AG04450 (cell line): ENCODE measurements at regions not wholly inside any gene's neighbourhood (a gene's known extent, or its start where the extent isn't known, plus 50 kb on each side); places are given as distances from the start of the nearest gene placed in this dataset.

Experiments
- CTCF ChIA-PET: fragments of 300-600, 350-600 bp; formaldehyde crosslinking; extraction: SDS; loops from one replicate; lab custom pipeline; 2022; ENCODE audit warnings: antibody characterized with exemption, inconsistent platforms; lab: Charles Lee
- POLR2A ChIA-PET: fragments of 350-600 bp; formaldehyde crosslinking; extraction: SDS; loops from one replicate; lab custom pipeline; 2021; ENCODE audit warnings: antibody characterized with exemption, inconsistent platforms; lab: Yijun Ruan, JAX
- DNase-seq: peaks from one replicate; pipeline ENCODE4 v3.0.0-alpha.2; 2011; ENCODE audit warnings: low read depth, low spot score
- H3K27ac ChIP-seq: one replicate; pipeline ENCODE4 v1.5.1; 2012; ENCODE audit warnings: low read depth, low read length, control low read depth
- H3K27me3 ChIP-seq: one replicate; pipeline ENCODE4 v1.6.0; 2012; ENCODE audit warnings: low read length; ENCODE audit not compliant: control insufficient read depth, insufficient read depth
- H3K4me3 ChIP-seq: 2 replicates; pipeline ENCODE4 v1.5.1; 2011; ENCODE audit warnings: mild to moderate bottlenecking, low read depth, low read length, control low read depth
- H3K9me3 ChIP-seq: 2 replicates; pipeline ENCODE4 v1.5.1; 2012; ENCODE audit warnings: low read length; ENCODE audit not compliant: control insufficient read depth, insufficient read depth
- TF ChIP-seq, protein P1 (sequence below): IDR thresholded peaks from 2 replicates; pipeline ENCODE4 v1.5.1; 2011; ENCODE audit warnings: low read depth, low read length, control low read depth, inconsistent platforms

DNA sequence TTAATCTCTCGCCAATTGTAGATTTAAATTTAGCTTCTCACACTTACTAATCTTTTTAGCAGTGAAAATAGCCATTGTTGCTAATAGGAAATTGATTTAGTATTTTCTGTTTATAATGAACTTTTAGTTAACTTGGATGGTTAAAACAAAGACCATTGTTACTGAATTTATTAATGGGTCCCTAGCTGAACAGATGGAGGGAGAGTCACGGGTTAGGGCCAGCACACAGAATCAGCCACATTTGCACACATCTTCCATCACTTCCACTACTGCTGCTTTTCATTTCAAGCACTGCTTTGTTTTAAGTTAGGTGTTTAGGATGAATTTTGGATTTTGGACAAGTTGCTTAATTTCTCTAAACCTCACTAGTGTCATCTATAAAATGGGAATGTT lies 125.9 kb upstream of the ADAMTSL1 start:
- CTCF ChIA-PET: interaction anchor here (1.1 kb wide), 2 partner anchors 21 to 90 kb away, joined by 3 to 4 read pairs; no protein-coding TSS in a partner anchor
- no peak overlapping the region for H3K27ac ChIP-seq
- no peaks in the 10 kb centered on the region for H3K27me3 ChIP-seq
- POLR2A ChIA-PET: no interaction called here
- TF ChIP-seq, protein P1, sequence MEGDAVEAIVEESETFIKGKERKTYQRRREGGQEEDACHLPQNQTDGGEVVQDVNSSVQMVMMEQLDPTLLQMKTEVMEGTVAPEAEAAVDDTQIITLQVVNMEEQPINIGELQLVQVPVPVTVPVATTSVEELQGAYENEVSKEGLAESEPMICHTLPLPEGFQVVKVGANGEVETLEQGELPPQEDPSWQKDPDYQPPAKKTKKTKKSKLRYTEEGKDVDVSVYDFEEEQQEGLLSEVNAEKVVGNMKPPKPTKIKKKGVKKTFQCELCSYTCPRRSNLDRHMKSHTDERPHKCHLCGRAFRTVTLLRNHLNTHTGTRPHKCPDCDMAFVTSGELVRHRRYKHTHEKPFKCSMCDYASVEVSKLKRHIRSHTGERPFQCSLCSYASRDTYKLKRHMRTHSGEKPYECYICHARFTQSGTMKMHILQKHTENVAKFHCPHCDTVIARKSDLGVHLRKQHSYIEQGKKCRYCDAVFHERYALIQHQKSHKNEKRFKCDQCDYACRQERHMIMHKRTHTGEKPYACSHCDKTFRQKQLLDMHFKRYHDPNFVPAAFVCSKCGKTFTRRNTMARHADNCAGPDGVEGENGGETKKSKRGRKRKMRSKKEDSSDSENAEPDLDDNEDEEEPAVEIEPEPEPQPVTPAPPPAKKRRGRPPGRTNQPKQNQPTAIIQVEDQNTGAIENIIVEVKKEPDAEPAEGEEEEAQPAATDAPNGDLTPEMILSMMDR: no peak
- DNase-seq: no peak
- no peak overlapping the region for H3K4me3 ChIP-seq
- H3K9me3 ChIP-seq: no peaks in the 10 kb centered on the region

DNA sequence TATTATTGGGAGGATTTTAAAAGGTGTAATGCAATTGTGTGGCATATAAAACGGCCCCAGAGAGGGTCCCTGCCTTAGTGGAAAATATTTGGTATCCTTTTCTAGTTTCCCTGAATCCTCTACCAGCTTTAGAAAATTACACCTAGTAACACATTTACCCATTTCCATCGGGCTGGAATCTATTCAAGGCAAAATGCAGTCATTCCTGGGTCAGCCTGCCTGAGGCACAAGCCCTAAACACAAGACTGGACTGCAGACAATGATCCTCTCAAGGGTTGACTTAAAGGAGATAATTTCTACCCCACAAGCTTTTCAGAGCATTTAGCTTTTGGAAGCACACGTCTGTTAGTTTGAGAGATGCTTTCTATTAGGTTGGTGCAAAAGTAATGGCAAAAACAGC lies 124.4 kb upstream of the ADAMTSL1 start:
- H3K4me3 ChIP-seq: no peak overlapping the region
- TF ChIP-seq, protein P1: no peak
- H3K27me3 ChIP-seq: no peaks in the 10 kb centered on the region
- no peaks in the 10 kb centered on the region for H3K9me3 ChIP-seq
- no peak for DNase-seq
- no peak overlapping the region for H3K27ac ChIP-seq
- POLR2A ChIA-PET: no interaction called here
- CTCF ChIA-PET: no interaction called here

DNA sequence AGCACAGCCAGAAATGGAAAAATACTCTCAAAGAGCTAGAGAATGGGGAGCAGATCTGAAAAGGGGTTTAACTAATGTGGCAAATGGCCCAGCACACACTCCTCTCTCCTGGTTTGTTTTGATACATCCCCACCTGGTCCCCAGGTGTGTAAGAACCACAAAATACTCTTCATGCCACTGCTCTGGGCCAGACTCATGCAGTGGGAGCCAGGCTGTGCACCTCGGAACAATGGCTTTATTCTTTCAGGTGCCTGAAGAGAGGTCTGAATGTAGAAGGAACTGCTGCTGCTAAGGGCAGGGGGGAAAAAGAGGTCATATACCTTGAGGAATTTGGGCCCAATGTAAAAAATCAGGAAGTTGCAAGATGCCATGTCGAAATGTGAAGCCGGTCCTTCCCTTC lies 123.9 kb upstream of the ADAMTSL1 start:
- no peak overlapping the region for H3K4me3 ChIP-seq
- CTCF ChIA-PET: no interaction called here
- no peak overlapping the region for H3K27ac ChIP-seq
- POLR2A ChIA-PET: no interaction called here
- H3K27me3 ChIP-seq: no peaks in the 10 kb centered on the region
- H3K9me3 ChIP-seq: no peaks in the 10 kb centered on the region
- TF ChIP-seq, protein P1: no peak
- DNase-seq: no peak

DNA sequence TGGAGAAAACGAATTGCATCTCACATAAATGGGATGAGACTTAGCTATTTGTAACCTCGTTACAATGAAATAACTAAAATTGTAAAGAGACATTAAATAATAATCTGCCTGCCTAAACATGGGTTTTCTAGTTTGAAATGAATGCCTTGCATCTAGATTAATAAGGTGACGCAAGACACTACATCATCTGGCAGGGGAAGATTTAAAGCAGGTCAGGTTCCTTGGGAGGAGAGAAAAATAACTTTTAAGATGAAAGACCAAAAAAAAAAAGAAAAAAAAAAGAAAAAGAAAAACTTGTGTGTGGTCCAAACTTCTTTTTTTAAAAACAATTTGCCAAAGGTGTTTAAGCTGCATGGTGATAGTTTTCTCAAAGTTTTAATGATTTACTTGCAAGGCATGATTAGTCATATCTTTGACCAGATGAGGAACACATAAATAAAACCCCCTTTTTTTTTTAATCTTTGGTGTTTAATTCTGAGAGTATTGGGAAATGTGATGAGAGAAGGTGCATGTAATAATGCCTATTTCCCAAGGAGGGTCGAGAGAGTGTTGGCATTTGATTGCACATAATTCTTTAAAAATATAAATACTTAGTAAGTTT lies 122.9 kb upstream of the ADAMTSL1 start:
- DNase-seq: no peak
- ChIA-PET CTCF (interaction anchor here (0.7 kb wide), 1 partner anchor 14 kb away, joined by 3 read pairs; no protein-coding TSS in a partner anchor), POLR2A (no interaction called here)
- Histone ChIP-seq H3K4me3 (no peak overlapping the region), H3K9me3 (no peaks in the 10 kb centered on the region), H3K27ac (no peak overlapping the region), H3K27me3 (no peaks in the 10 kb centered on the region)
- TF ChIP-seq, protein P1: no peak

DNA sequence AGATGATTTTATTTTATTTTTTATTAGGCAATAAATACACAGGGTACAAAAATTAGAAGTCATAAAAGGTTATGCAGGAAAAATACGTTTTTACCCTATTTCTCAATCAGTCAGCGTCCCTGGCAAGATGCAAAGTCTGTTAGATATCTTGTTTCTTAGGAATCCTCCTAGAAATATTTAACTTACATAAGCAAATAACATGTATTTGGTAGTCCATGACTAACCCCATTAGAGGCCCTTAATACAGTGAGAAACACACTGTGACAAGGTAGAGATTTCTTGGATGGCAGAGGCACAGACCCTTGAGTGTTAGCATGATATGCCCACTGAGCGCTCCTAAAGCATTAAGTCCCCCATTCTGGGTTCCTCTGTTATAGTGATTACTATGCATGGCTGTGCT lies 121.2 kb upstream of the ADAMTSL1 start:
- no peaks in the 10 kb centered on the region for H3K27me3 ChIP-seq
- POLR2A ChIA-PET: no interaction called here
- TF ChIP-seq, protein P1: no peak
- CTCF ChIA-PET: no interaction called here
- H3K4me3 ChIP-seq: no peak overlapping the region
- H3K27ac ChIP-seq: no peak overlapping the region
- H3K9me3 ChIP-seq: no peaks in the 10 kb centered on the region
- no peak for DNase-seq
